H1 (cell line): ENCODE measurements at regions not wholly inside any gene's neighbourhood (a gene's known extent, or its start where the extent isn't known, plus 50 kb on each side); places are given as distances from the start of the nearest gene placed in this dataset.

Experiments
- CTCF ChIA-PET: fragments of 300-600 bp; sonication (Branson Sonifier 250); formaldehyde crosslinking; loops from one replicate; lab custom pipeline; 2021; ENCODE audit not compliant: partially characterized antibody; lab: Charles Lee
- POLR2A ChIA-PET: fragments of 300-600 bp; sonication (Branson Sonifier 250); formaldehyde crosslinking; loops from one replicate; lab custom pipeline; 2021; ENCODE audit warnings: inconsistent platforms; ENCODE audit not compliant: partially characterized antibody; lab: Charles Lee
- DNase-seq, 2 experiments: peaks; one replicate each; pipeline versions ENCODE4 v3.0.0 to v3.0.0-alpha.2; 2010 to 2022; ENCODE audit warnings: low spot score in 2 of 2, low read depth in 1 of 2, mixed read lengths in 1 of 2
- FAIRE-seq: peaks from 2 replicates; lab custom pipeline; 2011; peaks lifted over from hg19 to GRCh38; lab: Jason Lieb, UNC
- H2AFZ ChIP-seq: 2 replicates; pipeline ENCODE4 v1.8.1; 2012; ENCODE audit warnings: low read length, inconsistent platforms
- H2AK5ac ChIP-seq: 2 replicates; pipeline ENCODE4 v1.6.1; 2013; ENCODE audit warnings: low read depth, low read length
- H2BK120ac ChIP-seq: replicated peaks from 2 replicates; pipeline ENCODE3; 2013; ENCODE audit warnings: low read depth, low read length, inconsistent platforms
- H2BK12ac ChIP-seq: 2 replicates; pipeline ENCODE4 v1.6.1; 2013; ENCODE audit warnings: low read depth, low read length
- H2BK15ac ChIP-seq: 2 replicates; pipeline ENCODE4 v1.6.1; 2013; ENCODE audit warnings: low read length
- H2BK20ac ChIP-seq: 2 replicates; pipeline ENCODE4 v1.6.1; 2013; ENCODE audit warnings: low read length
- H2BK5ac ChIP-seq: 2 replicates; pipeline ENCODE4 v1.6.1; 2013; ENCODE audit warnings: low read depth, low read length
- H3K14ac ChIP-seq: 2 replicates; pipeline ENCODE4 v1.6.1; 2013; ENCODE audit warnings: inconsistent platforms; ENCODE audit not compliant: insufficient read length
- H3K18ac ChIP-seq: 2 replicates; pipeline ENCODE4 v1.6.1; 2013; ENCODE audit warnings: low read length; ENCODE audit errors: extremely low read depth
- H3K23ac ChIP-seq: 2 replicates; pipeline ENCODE4 v1.6.1; 2013; ENCODE audit warnings: inconsistent platforms; ENCODE audit not compliant: insufficient read length
- H3K23me2 ChIP-seq: 2 replicates; pipeline ENCODE4 v1.6.1; 2013; ENCODE audit warnings: low read depth, low read length
- H3K27ac ChIP-seq: 2 replicates; pipeline ENCODE4 v1.6.1; 2011; ENCODE audit warnings: low read depth, low read length, inconsistent platforms
- H3K27me3 ChIP-seq, 4 experiments: replicated peaks in 1 of 4; 1 replicate in 1 of 4; 2 replicates in 3 of 4; pipeline versions ENCODE4 v1.6.1 to v1.8.1; 2011 to 2013; ENCODE audit warnings: low read length in 3 of 4, mild to moderate bottlenecking in 3 of 4, inconsistent platforms in 2 of 4, mixed read lengths in 2 of 4, moderate library complexity in 1 of 4; ENCODE audit not compliant: control insufficient read depth in 3 of 4, insufficient read depth in 3 of 4; ENCODE audit errors: extremely low read depth in 1 of 4
- H3K36me3 ChIP-seq, 4 experiments: 2 replicates each; pipeline versions ENCODE4 v1.6.1 to v1.8.1; 2011 to 2013; ENCODE audit warnings: mild to moderate bottlenecking in 4 of 4, low read length in 3 of 4, moderate library complexity in 2 of 4, control low read depth in 1 of 4, inconsistent platforms in 1 of 4; ENCODE audit not compliant: insufficient read depth in 4 of 4, control insufficient read depth in 2 of 4
- H3K4ac ChIP-seq: replicated peaks from 2 replicates; pipeline ENCODE3; 2013; ENCODE audit warnings: low read length, low read depth, mixed read lengths, inconsistent platforms; ENCODE audit not compliant: insufficient read length
- H3K4me1 ChIP-seq, 4 experiments: replicated peaks in 1 of 4; 1 replicate in 1 of 4; 2 replicates in 3 of 4; pipeline versions ENCODE4 v1.6.1 to v1.8.1; 2011 to 2013; ENCODE audit warnings: low read length in 3 of 4, inconsistent platforms in 2 of 4, mixed read lengths in 1 of 4; ENCODE audit not compliant: insufficient read depth in 4 of 4, control insufficient read depth in 3 of 4
- H3K4me2 ChIP-seq, 2 experiments: 2 replicates each; pipeline versions ENCODE4 v1.6.1 to v1.8.1; 2011 to 2013; ENCODE audit warnings: low read depth in 2 of 2, low read length in 2 of 2, control low read depth in 1 of 2, inconsistent platforms in 1 of 2, mild to moderate bottlenecking in 1 of 2; ENCODE audit not compliant: insufficient read depth in 1 of 2
- H3K4me3 ChIP-seq, 4 experiments: fragments of 200-600, 300-600 bp in 1 of 4; sonication (generic), shearing (Covaris generic), sonication (Bioruptor Twin) in 1 of 4; 2 replicates each; pipeline versions ENCODE4 v1.5.1 to v1.8.1; 2011 to 2016; ENCODE audit warnings: low read length in 4 of 4, low read depth in 3 of 4, control low read depth in 2 of 4, inconsistent platforms in 2 of 4, mild to moderate bottlenecking in 2 of 4, mixed read lengths in 1 of 4, moderate library complexity in 1 of 4; ENCODE audit not compliant: insufficient read depth in 2 of 4; ENCODE audit errors: extremely low read depth in 1 of 4
- H3K56ac ChIP-seq: replicated peaks from 2 replicates; pipeline ENCODE3; 2013; ENCODE audit warnings: low read depth, mild to moderate bottlenecking, mixed read lengths, low read length, inconsistent platforms; ENCODE audit not compliant: insufficient read length
- H3K79me1 ChIP-seq: 2 replicates; pipeline ENCODE4 v1.6.1; 2013; ENCODE audit warnings: low read depth, low read length, control low read depth
- H3K79me2 ChIP-seq, 2 experiments: 2 replicates each; pipeline versions ENCODE4 v1.6.1 to v1.8.1; 2012 to 2013; ENCODE audit warnings: low read length in 2 of 2, mild to moderate bottlenecking in 2 of 2, inconsistent platforms in 1 of 2; ENCODE audit not compliant: insufficient read depth in 2 of 2, control insufficient read depth in 1 of 2
- H3K9ac ChIP-seq, 4 experiments: replicated peaks in 1 of 4; 1 replicate in 1 of 4; 2 replicates in 3 of 4; pipeline versions ENCODE4 v1.6.1 to v1.8.1; 2011 to 2013; ENCODE audit warnings: low read depth in 3 of 4, low read length in 3 of 4, control low read depth in 2 of 4, mild to moderate bottlenecking in 2 of 4, moderate library complexity in 2 of 4, inconsistent platforms in 1 of 4; ENCODE audit errors: extremely low read depth in 1 of 4
- H3K9me3 ChIP-seq, 2 experiments: 2 replicates each; pipeline versions ENCODE4 v1.6.1 to v1.8.1; 2012 to 2013; ENCODE audit warnings: mild to moderate bottlenecking in 2 of 2, moderate library complexity in 2 of 2, control low read depth in 1 of 2, inconsistent platforms in 1 of 2, low read depth in 1 of 2, low read length in 1 of 2, mixed read lengths in 1 of 2; ENCODE audit not compliant: insufficient read depth in 2 of 2
- H4K20me1 ChIP-seq, 2 experiments: replicated peaks in 1 of 2; 2 replicates each; pipeline versions ENCODE3 to v1.8.1; 2011 to 2013; ENCODE audit warnings: inconsistent platforms in 2 of 2, low read length in 2 of 2, mild to moderate bottlenecking in 1 of 2; ENCODE audit not compliant: insufficient read depth in 2 of 2, control insufficient read depth in 1 of 2
- H4K5ac ChIP-seq: 2 replicates; pipeline ENCODE4 v1.6.1; 2013; ENCODE audit warnings: low read length, low read depth, mixed read lengths, inconsistent platforms; ENCODE audit not compliant: insufficient read length
- H4K8ac ChIP-seq: 2 replicates; pipeline ENCODE4 v1.8.0; 2013; ENCODE audit warnings: mild to moderate bottlenecking, moderate library complexity, low read length, inconsistent platforms; ENCODE audit not compliant: insufficient read depth; ENCODE audit errors: extremely low read depth
- H4K91ac ChIP-seq: replicated peaks from 2 replicates; pipeline ENCODE3; 2013; ENCODE audit warnings: low read length, mixed read lengths, inconsistent platforms; ENCODE audit not compliant: insufficient read length
- CEBPB ChIP-seq: IDR thresholded peaks from 2 replicates; pipeline ENCODE4 v1.6.1; 2012; ENCODE audit warnings: low read depth, low read length
- CHD2 ChIP-seq: IDR thresholded peaks from 2 replicates; pipeline ENCODE4 v1.6.1; 2012; ENCODE audit warnings: low read length, improper control_type of control experiment
- HDAC2 ChIP-seq, 2 experiments: fragments of 300-600 bp in 1 of 2; sonication (generic) in 1 of 2; IDR thresholded peaks; 2 replicates each; pipeline ENCODE4 v1.6.1; 2011 to 2012; ENCODE audit warnings: low read depth in 2 of 2, low read length in 2 of 2, mild to moderate bottlenecking in 2 of 2, moderate library complexity in 2 of 2, borderline replicate concordance in 1 of 2, inconsistent platforms in 1 of 2
- MAFK ChIP-seq: IDR thresholded peaks from 2 replicates; pipeline ENCODE4 v1.6.1; 2012; ENCODE audit warnings: low read depth, mild to moderate bottlenecking, improper control_type of control experiment, low read length
- POLR2AphosphoS5 ChIP-seq: IDR thresholded peaks from 2 replicates; pipeline ENCODE4 v1.6.1; 2011; ENCODE audit warnings: low read depth, low read length
- TEAD4 ChIP-seq: IDR thresholded peaks from 2 replicates; pipeline ENCODE4 v1.6.1; 2012; ENCODE audit warnings: low read depth, low read length, inconsistent platforms, mixed read lengths
- WGBS, 2 experiments: shearing (Covaris generic) in 1 of 2; methylation state at CpG; one replicate each; pipeline versions ENCODE4 v1.1.6 to v1.1.7; 2013 to 2015; ENCODE audit warnings: low lambda C conversion rate in 2 of 2, mixed read lengths in 2 of 2, inconsistent platforms in 1 of 2, low coverage in 1 of 2, missing lambda C conversion rate in 1 of 2; ENCODE audit not compliant: insufficient replicate concordance in 2 of 2, insufficient coverage in 1 of 2, insufficient read length in 1 of 2; ENCODE audit errors: extremely low coverage in 1 of 2, missing lambda C conversion rate in 1 of 2; 5-methylcytosine and 5-hydroxymethylcytosine counted together
- TF ChIP-seq, protein P1 (sequence below): IDR thresholded peaks from 2 replicates; pipeline ENCODE4 v1.6.1; 2012; ENCODE audit warnings: inconsistent platforms

DNA sequence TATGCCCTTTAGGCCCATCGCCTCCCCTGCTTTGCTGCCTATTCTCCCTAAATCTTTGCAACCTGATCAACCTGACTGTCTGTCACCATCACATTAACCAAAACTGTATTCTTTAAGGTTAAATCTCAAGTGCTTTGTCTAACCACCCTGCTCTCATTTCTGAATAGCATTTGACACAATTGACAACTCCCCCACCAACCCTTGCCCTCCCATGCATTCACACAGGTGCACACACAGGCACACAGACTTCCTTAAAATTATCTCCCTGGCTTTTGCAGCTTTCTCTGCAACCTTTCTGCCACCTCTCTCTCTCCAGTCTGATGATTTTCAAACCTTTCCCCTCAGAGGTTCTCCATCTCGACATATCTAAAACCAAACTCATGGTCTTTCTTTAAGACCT is 64.6 kb upstream of the ST8SIA3 start:
- Histone ChIP-seq H4K20me1 (no peaks in the 10 kb centered on the region), H4K8ac (no peak overlapping the region), H3K79me1 (no peaks in the 10 kb centered on the region), H3K18ac (no peak overlapping the region), H3K79me2 (no peaks in the 10 kb centered on the region), H4K5ac (no peak overlapping the region), H3K23me2 (no peaks in the 10 kb centered on the region), H2BK20ac (no peak overlapping the region), H2BK5ac (no peak overlapping the region), H3K9me3 (no peaks in the 10 kb centered on the region; a peak in 1 of 4 replicates), H3K4ac (no peak overlapping the region), H3K14ac (no peak overlapping the region), H2AK5ac (no peak overlapping the region), H2BK15ac (no peak overlapping the region), H3K56ac (no peak overlapping the region), H2BK120ac (no peak overlapping the region), H3K36me3 (no peaks in the 10 kb centered on the region), H3K27me3 (no peaks in the 10 kb centered on the region), H3K4me2 (no peak overlapping the region), H4K91ac (no peak overlapping the region), H2BK12ac (no peak overlapping the region), H3K4me3 (no peak overlapping the region), H2AFZ (no peak overlapping the region), H3K27ac (no peak overlapping the region), H3K9ac (no peak overlapping the region), H3K23ac (no peak overlapping the region), H3K4me1 (no peaks in the 10 kb centered on the region)
- CTCF ChIA-PET, result interaction anchor here (0.9 to 1.2 kb wide), 2 partner anchors 62 to 166 kb away, joined by 3 to 4 read pairs; no protein-coding TSS in a partner anchor
- POLR2A ChIA-PET, result no interaction called here
- TF ChIP-seq HDAC2 (IDR thresholded peaks at IDR 0.05; ENCODE audit: borderline replicate concordance in 1 of 2, low read depth in 2 of 2, low read length in 2 of 2) (no peak), CEBPB (no peak), CHD2 (no peak), POLR2AphosphoS5 (no peak), TEAD4 (no peak), MAFK (no peak)
- TF ChIP-seq, protein P1, sequence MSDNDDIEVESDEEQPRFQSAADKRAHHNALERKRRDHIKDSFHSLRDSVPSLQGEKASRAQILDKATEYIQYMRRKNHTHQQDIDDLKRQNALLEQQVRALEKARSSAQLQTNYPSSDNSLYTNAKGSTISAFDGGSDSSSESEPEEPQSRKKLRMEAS, result no peak
- WGBS, 2 experiments, result 100% methylated on average over 2 of the region's 2 CpGs; no CpG with 5 or more reads in 1 of the 2 experiments
- no peak for DNase-seq
- no peak for FAIRE-seq
